ENCODE measurements at regions not wholly inside any gene's neighbourhood (a gene's known extent, or its start where the extent isn't known, plus 50 kb on each side); places are given as distances from the start of the nearest gene placed in this dataset.

- DNase-seq, result no peak
Measured at GRCh38 chr6:48813836-48814235, 649.2 kb downstream of the MMUT start.

GRCh38 chr6:48809700-48810099 lies 653.4 kb downstream of the MMUT start:
- no peak for DNase-seq

- DNase-seq, result no peak
Measured at GRCh38 chr6:48809245-48809644, 653.8 kb downstream of the MMUT start.

- no peak for DNase-seq
Measured at GRCh38 chr6:48798296-48798695, 664.8 kb downstream of the MMUT start.

- DNase-seq, result no peak
Measured at GRCh38 chr6:48782225-48782624, 671.2 kb upstream of the PTCHD4 start.

- DNase-seq, result no peak
Measured at GRCh38 chr6:48777411-48777810, 666.4 kb upstream of the PTCHD4 start.

GRCh38 chr6:48775157-48775556 lies 664.2 kb upstream of the PTCHD4 start:
- DNase-seq, result no peak

- no peak for DNase-seq
Measured at GRCh38 chr6:48774276-48774675, 663.3 kb upstream of the PTCHD4 start.

- DNase-seq, result no peak
Measured at GRCh38 chr6:48766349-48766748, 655.4 kb upstream of the PTCHD4 start.

- peak; percentile 71 for DNase-seq
Measured at GRCh38 chr6:48765352-48765961, 654.5 kb upstream of the PTCHD4 start.

- no peak for DNase-seq
Measured at GRCh38 chr6:48764286-48765044, 653.5 kb upstream of the PTCHD4 start.

GRCh38 chr6:48757661-48758060 lies 646.7 kb upstream of the PTCHD4 start:
- no peak for DNase-seq

GRCh38 chr6:48755315-48755714 lies 644.3 kb upstream of the PTCHD4 start:
- DNase-seq, result no peak

GRCh38 chr6:48754641-48755040 lies 643.6 kb upstream of the PTCHD4 start:
- no peak for DNase-seq

GRCh38 chr6:48750861-48751260 lies 639.9 kb upstream of the PTCHD4 start:
- DNase-seq, result no peak

GRCh38 chr6:48747471-48747870 lies 636.5 kb upstream of the PTCHD4 start:
- DNase-seq, result no peak

GRCh38 chr6:48747040-48747439 lies 636.0 kb upstream of the PTCHD4 start:
- no peak for DNase-seq

GRCh38 chr6:48744948-48745347 lies 634.0 kb upstream of the PTCHD4 start:
- DNase-seq, result no peak

- DNase-seq, result no peak
Measured at GRCh38 chr6:48743738-48744137, 632.7 kb upstream of the PTCHD4 start.

- no peak for DNase-seq
Measured at GRCh38 chr6:48736501-48737206, 625.7 kb upstream of the PTCHD4 start.

GRCh38 chr6:48735846-48736245 lies 624.8 kb upstream of the PTCHD4 start:
- DNase-seq, result no peak

GRCh38 chr6:48733581-48733980 lies 622.6 kb upstream of the PTCHD4 start:
- DNase-seq, result no peak

- no peak for DNase-seq
Measured at GRCh38 chr6:48714699-48715098, 603.7 kb upstream of the PTCHD4 start.

- DNase-seq, result no peak
Measured at GRCh38 chr6:48714250-48714649, 603.3 kb upstream of the PTCHD4 start.
